Osteocyte (in vitro differentiated cells): ENCODE measurements at regions not wholly inside any gene's neighbourhood (a gene's known extent, or its start where the extent isn't known, plus 50 kb on each side); places are given as distances from the start of the nearest gene placed in this dataset.

Source experiments
- DNase-seq: peaks from one replicate; pipeline ENCODE4 v3.0.0; 2021; ENCODE audit warnings: mixed read lengths; ENCODE audit not compliant: unreplicated experiment; ENCODE audit errors: extremely low spot score
- H3K27ac Mint-ChIP-seq: one replicate; pipeline ENCODE4 v1.8.0; 2021; ENCODE audit warnings: mild to moderate bottlenecking, mixed read lengths; ENCODE audit not compliant: unreplicated experiment
- H3K27me3 Mint-ChIP-seq: one replicate; pipeline ENCODE4 v1.8.0; 2021; ENCODE audit warnings: mixed read lengths; ENCODE audit not compliant: unreplicated experiment
- H3K36me3 Mint-ChIP-seq: one replicate; pipeline ENCODE4 v1.8.0; 2021; ENCODE audit warnings: mixed read lengths; ENCODE audit not compliant: unreplicated experiment
- H3K4me1 Mint-ChIP-seq: one replicate; pipeline ENCODE4 v1.8.0; 2021; ENCODE audit warnings: mixed read lengths; ENCODE audit not compliant: unreplicated experiment
- H3K4me3 Mint-ChIP-seq: one replicate; pipeline ENCODE4 v1.8.0; 2021; ENCODE audit warnings: mild to moderate bottlenecking, moderate library complexity, mixed read lengths; ENCODE audit not compliant: unreplicated experiment
- H3K9me3 Mint-ChIP-seq: one replicate; pipeline ENCODE4 v1.8.0; 2021; ENCODE audit warnings: mixed read lengths; ENCODE audit not compliant: unreplicated experiment
- TF ChIP-seq, protein P1 (sequence below): fragments of 200-600 bp; sonication (generic); IDR thresholded peaks from 2 replicates; pipeline ENCODE4 v1.5.0; 2021; ENCODE audit warnings: antibody characterized with exemption, mild to moderate bottlenecking, moderate library complexity

DNA sequence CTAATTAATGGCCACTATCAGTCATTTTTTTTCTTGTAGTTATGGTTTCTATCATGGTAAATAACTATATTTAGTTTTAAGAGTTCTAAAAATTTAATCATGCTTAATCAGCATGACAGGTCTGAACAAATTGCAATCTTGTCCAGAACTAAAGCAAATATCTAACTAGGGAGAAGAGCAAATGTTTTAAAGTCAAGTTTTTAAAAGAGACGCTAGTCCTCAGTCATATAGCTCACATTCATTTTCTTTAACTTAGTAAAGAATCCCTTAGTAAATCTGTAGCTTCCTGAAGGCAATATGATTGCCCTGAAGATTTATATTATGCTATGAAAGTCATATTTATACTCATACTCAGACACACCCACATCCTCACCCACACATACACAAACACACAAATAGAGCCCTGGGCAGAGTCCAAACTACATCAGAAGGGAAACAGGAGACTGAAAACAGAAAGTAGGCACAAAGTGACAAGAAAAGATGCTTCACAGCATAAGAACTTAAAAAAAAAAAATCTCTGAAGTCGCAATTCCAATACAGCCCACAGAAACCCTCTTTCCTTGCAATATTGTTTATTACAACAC lies 1149.1 kb downstream of the SI start:
- peaks cover 3% of the 10 kb centered on the region for H3K4me1 Mint-ChIP-seq
- no peak for DNase-seq
- TF ChIP-seq, protein P1, sequence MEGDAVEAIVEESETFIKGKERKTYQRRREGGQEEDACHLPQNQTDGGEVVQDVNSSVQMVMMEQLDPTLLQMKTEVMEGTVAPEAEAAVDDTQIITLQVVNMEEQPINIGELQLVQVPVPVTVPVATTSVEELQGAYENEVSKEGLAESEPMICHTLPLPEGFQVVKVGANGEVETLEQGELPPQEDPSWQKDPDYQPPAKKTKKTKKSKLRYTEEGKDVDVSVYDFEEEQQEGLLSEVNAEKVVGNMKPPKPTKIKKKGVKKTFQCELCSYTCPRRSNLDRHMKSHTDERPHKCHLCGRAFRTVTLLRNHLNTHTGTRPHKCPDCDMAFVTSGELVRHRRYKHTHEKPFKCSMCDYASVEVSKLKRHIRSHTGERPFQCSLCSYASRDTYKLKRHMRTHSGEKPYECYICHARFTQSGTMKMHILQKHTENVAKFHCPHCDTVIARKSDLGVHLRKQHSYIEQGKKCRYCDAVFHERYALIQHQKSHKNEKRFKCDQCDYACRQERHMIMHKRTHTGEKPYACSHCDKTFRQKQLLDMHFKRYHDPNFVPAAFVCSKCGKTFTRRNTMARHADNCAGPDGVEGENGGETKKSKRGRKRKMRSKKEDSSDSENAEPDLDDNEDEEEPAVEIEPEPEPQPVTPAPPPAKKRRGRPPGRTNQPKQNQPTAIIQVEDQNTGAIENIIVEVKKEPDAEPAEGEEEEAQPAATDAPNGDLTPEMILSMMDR: no peak
- H3K27ac Mint-ChIP-seq: no peak overlapping the region
- peaks cover 4% of the 10 kb centered on the region for H3K9me3 Mint-ChIP-seq
- H3K27me3 Mint-ChIP-seq: peaks cover 3% of the 10 kb centered on the region
- no peaks in the 10 kb centered on the region for H3K36me3 Mint-ChIP-seq
- no peak overlapping the region for H3K4me3 Mint-ChIP-seq

DNA sequence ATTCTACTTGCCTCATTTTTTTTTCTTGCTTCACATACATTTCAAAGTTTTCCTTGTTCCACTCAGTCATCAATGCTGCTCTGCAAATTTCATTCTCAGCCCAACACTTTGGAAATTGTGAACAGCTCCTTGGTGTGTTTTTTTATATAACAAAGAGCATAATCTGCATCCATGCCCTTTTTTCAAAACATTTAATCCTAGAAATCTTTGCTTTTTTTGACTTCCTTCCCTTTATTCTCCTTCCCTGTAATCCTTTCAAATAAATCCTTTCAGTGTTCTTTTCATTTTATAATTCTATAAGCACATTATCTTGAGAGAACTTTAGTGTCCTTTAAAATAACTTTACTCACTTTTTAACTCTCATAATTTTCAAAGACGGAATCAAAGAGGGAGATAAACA lies 1150.8 kb downstream of the SI start:
- Mint-ChIP-seq H3K4me1 (peaks cover 3% of the 10 kb centered on the region), H3K27me3 (peaks cover 3% of the 10 kb centered on the region), H3K9me3 (no peaks in the 10 kb centered on the region), H3K36me3 (no peaks in the 10 kb centered on the region), H3K27ac (no peak overlapping the region), H3K4me3 (no peak overlapping the region)
- TF ChIP-seq, protein P1: no peak
- DNase-seq: no peak

DNA sequence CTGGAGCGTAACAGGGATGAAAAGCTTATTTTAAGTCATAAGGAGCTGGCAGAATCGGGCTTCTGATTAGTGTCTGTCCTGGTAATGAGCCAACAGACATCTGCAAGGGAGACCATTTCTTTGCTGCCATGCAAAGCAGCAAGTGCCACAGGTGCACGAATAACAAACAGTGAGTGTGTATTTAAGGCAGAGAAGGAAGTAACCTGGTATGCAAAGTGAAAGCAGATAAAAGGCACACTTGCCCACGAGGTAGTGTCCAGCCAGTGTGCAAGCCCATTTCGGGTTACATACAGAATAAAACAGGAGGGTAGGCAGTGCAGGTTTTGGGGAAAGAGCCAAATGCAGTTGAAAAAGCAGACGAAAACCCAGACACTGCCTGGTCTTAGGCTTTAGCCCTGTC lies 1153.7 kb downstream of the SI start:
- no peak for DNase-seq
- peaks cover 3% of the 10 kb centered on the region for H3K4me1 Mint-ChIP-seq
- no peaks in the 10 kb centered on the region for H3K9me3 Mint-ChIP-seq
- no peak overlapping the region for H3K27ac Mint-ChIP-seq
- no peaks in the 10 kb centered on the region for H3K36me3 Mint-ChIP-seq
- H3K4me3 Mint-ChIP-seq: no peak overlapping the region
- peaks cover 3% of the 10 kb centered on the region for H3K27me3 Mint-ChIP-seq
- TF ChIP-seq, protein P1: no peak

DNA sequence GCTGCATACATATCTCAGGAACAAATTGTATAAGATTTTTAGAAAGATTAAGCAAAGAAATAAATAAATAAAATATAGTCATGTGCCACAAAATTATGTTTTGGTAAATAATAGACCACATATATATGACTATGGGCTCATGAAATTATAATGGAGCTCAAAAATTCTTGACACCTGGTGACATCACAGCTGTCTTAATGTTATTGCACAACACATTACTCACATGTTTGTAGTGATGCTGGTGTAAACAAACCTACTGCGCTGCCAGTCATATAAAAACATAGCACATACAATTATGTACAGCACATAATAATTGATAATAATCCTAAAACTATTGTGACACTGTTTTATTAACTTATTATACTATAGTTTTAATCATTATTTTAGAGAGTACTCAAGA lies 1159.1 kb downstream of the SI start:
- Mint-ChIP-seq H3K27me3 (no peaks in the 10 kb centered on the region), H3K4me1 (no peaks in the 10 kb centered on the region), H3K27ac (no peak overlapping the region), H3K9me3 (no peaks in the 10 kb centered on the region), H3K4me3 (no peak overlapping the region), H3K36me3 (no peaks in the 10 kb centered on the region)
- TF ChIP-seq, protein P1: no peak
- no peak for DNase-seq

DNA sequence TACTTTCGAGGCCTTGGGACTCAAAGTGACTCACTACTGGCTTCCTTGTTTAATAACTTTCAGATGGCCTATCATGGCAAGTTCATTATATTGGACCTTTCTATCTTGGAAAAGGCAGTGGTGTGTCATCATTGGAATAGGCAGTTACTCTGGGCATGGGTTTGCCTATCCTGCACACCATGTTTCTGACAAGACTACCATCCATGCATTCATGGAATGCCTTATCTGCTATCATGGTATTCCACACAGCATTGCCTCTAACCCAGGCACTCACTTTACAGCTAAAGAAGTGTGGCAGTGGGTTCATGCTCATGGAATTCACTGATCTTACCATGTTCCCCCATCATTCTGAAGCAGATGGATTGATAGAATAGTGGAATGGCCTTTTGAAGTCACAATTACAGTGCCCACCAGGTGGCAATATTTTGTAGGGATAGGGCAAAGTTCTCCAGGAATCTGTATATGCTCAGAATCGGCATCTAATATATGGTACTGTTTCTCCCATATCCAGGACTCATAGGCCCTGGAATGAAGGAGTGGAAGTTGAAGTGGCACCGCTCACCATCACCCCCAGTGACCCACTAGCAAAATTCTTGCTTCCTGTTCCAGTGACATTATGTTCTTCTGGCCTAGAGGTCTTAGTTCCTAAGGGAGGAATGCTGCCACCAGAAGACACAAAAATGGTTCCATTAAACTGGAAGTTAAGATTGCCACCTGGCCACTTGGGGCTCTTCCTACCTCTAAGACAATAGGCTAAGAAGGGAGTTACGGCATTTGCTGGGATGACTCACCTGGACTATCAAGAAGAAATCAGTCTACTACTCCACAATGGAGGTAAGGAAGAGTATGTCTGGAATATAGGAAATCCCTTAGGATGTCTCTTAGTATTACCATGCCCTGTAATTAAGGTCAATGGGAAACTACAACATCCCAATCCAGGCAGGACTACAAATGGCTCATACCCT lies 1161.4 kb downstream of the SI start:
- H3K4me3 Mint-ChIP-seq: no peak overlapping the region
- H3K27ac Mint-ChIP-seq: no peak overlapping the region
- no peaks in the 10 kb centered on the region for H3K36me3 Mint-ChIP-seq
- TF ChIP-seq, protein P1: peak; percentile 43
- no peaks in the 10 kb centered on the region for H3K4me1 Mint-ChIP-seq
- no peak for DNase-seq
- no peaks in the 10 kb centered on the region for H3K27me3 Mint-ChIP-seq
- H3K9me3 Mint-ChIP-seq: no peaks in the 10 kb centered on the region
